CD4-positive, alpha-beta T cell treated with Interleukin-10 for 1 hour (primary cell): ENCODE measurements at regions not wholly inside any gene's neighbourhood (a gene's known extent, or its start where the extent isn't known, plus 50 kb on each side); places are given as distances from the start of the nearest gene placed in this dataset.

ENCODE experiments used
- DNase-seq: peaks from one replicate; pipeline ENCODE4 v3.0.0-alpha.2; 2020

DNA sequence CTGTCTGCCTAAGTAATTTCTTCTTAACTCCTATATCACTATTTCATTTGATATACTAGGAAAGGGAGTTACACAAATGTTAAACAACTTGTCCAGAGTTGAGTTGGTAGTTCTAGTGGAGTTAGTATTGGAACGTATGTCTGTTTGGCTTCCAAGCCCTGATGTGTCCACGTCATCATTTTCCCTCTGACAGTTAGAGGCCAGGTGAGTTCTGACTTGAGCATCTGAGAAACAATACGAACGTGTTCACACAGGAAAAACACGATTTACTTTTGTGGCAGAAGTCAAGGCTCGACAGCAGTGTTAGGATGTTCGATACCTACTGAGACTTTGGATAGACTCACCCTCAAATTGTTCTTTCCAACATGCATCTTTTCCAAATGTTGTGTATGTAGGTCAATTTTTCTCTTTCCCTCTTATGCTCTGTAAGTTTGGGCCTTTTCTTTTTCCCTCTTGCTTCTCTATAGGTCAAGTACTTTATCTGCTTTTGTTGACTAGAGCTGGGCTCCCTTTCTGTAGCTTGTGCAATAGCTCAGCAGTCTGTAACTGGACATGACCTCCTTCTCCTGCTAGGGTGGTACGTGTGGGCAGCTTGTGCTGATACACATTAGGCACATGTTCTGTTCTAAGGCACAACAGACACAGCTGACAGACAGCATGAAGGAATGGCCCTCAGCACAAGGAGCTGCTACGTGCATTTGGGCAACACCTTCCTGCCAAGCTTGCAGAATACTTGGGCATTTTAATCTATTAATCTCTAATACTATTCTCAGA, 222.9 kb downstream of the PTEN start:
- DNase-seq, result no peak

DNA sequence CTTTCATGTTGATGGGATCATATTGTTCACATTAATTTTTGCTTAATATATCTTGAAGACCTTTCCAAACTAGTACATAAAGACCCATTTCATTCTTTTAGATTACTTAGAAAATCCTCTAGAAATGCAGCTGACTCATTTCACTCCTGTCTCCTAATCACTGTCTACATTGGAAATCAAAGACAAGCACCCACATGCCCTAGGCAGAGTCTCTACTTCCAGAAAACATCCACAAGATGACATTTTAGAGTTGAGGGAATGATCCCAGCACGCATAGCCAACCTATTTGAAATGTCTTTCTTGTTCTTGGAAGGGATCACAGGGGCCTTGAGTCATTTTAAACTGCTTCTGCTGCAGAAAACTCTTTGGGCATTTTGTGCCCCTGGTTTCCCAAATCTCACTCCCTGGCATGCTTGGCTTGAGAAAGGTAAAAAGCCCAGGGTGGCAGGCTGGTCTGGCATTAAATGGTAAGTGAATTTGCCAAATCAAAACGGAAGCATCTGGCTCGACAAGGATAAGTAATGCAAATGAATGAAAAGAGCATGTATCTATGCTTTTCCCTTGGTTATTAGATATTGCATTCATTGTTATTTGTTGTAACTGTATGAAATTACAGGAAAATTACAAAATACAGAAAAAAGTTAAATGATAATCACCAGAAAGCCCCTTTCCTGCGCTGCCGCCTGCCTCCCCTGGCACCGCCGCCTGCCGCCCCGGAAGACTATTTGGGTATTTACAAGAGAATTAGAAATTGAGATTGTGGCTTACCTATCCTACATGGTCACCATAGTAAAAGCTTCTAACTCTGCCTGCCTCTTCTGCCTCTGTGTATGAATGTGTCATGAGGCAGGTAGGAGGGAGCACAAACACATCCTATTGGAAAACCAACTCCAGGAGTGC, 225.3 kb downstream of the PTEN start:
- no peak for DNase-seq

DNA sequence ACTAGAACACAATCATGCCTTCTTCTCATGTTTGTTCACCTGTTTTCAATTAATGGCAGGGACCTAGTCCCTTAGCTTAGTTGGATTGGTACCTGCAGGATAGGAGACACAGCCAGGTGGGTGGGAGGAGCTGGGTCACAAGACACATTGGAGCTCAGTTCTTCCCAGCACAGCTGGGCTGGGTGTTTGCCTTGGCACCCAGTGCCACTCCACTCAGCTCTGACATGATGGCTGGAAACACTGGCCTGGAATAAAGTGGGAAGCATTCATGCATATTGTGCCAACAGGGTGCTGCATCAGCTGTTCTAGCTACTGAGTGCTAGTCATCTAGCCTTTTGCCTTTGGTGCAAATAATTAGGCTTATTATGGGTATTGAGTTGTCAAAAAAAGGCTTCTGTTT, 226.1 kb downstream of the PTEN start:
- no peak for DNase-seq

DNA sequence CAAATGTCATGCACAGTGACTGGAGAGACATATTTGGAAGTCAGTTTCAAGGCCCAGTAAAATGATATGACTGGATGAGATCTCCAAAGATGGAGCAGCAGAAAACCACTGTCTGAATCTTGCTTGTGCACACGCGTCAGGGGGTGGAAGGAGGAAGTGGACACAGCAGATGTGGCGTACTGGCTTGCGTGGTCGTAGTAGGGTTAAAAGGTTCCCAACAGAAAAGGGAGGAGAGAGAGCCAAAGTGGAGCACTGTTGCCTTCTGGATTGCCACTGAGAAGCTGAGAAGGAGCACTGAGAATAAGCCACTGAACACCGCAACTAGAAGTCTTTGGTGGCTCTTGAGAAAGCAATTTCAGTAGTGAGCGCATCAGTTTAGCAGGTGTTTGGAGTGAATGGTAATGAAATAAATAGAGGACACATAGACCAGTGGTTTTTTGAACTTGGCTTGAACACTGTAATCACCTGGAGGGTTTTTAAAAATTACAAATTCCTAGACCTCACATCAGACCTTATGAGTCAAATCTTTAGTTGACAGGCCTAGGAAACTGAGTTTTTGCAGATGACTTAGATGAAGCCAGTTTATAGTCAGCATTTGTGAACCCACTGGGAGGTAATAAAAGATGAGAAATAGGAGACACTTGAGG, 227.3 kb downstream of the PTEN start:
- no peak for DNase-seq

DNA sequence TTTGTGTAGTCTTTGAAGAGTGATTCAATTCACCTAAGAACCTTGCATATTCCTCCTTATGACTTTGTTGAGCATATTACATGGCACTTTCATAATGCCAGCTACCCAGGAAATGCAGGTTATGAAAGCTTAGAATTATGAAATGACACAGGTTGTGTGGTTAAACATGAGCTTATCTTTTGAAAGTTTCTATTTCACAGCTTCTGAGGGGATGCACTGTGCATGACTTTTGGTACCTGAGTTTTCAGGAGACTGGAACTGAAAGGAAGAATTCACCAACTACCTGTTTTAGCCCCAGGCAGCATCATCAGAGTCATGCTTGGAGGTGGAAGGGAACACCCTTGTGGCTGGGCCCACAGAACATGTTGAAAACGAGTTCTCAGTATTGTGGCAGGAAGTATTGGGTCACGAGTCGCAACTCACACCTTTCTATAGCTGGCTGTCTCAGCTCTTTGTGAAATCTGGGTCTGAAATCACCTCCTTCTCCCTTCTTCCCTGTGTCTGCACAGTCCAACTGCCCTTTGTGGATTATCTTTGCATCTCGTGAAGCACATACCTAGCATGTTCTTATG, 228.2 kb downstream of the PTEN start:
- peak; percentile 75 for DNase-seq

DNA sequence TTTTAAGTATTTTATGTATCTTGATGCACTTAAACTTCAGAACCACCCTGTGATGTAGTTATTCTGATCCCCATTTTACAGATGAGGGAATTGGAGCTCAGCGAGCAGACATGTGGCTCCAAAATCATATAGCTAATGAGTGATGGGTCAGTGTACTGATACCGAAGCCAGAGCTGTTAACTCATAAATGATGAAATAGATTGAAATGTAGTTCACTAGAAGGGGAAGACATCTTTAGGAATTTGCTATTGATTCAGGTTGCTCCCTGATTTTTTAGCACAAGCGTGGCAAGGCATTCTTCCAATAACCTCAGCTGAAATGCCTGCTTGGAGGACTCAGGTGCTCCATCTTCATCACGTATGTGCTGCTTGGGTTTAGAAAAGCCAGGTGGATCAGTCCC, 228.8 kb downstream of the PTEN start:
- no peak for DNase-seq

DNA sequence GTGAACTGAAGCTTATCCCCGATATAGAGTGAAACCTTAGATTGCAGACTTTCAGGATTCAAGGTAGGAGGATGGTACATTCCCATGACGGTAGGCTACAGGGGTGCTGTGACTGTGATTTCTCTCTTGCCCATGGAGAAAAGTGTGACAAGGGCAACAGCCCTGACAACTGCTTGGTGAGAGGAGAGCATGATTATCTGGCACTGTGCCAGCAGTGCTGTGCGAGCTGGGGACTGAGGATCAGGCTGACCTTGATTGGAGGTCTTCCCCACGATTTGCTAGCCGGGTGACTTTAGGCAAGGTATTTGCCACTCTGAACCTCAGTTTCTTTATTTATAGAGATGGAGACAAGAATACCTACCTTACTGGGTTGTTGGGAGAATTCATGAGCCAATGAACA, 229.5 kb downstream of the PTEN start:
- DNase-seq, result peak; percentile 23

DNA sequence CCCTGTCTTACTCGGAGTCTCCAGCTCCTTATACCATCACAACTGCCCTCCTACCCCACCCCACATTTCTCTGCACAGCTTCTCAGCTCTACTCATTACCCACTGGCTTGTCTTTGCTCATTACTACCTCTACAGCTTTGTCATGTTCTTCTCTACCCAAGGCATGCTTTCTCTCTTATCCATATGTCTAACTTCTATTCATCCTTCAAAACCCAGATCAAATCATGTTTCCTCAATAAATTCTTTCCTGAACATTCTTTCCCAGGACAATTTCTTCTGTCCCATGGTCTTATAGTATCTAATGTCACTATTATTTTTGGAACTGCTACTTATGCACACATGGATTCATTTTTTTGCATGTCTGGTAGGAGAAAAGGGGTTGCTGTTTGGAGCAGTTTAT, 231.4 kb downstream of the PTEN start:
- DNase-seq, result no peak

DNA sequence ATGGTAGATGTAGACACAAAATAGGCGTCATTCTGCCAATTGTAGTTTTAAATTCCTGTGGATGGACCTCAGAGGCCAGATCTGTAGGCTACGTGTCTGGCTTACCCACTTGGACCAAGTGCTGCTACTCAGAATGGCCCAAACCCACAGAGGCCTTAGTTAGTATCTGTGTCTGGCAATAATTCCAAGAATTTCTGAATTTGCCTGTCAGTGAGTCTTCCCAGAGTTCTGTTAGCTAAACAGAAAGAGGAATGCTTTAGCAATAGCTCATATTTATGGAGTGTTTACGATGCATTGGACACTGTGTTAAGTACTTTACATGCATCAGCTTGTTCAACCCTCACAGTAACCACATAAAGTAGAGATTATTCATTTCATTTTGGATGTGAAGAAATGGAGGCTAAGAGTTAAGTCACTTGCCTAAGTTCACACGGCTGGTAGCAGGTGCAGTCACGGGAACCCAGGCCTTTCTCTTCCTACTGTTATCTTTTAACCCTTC, 231.8 kb downstream of the PTEN start:
- DNase-seq, result no peak

DNA sequence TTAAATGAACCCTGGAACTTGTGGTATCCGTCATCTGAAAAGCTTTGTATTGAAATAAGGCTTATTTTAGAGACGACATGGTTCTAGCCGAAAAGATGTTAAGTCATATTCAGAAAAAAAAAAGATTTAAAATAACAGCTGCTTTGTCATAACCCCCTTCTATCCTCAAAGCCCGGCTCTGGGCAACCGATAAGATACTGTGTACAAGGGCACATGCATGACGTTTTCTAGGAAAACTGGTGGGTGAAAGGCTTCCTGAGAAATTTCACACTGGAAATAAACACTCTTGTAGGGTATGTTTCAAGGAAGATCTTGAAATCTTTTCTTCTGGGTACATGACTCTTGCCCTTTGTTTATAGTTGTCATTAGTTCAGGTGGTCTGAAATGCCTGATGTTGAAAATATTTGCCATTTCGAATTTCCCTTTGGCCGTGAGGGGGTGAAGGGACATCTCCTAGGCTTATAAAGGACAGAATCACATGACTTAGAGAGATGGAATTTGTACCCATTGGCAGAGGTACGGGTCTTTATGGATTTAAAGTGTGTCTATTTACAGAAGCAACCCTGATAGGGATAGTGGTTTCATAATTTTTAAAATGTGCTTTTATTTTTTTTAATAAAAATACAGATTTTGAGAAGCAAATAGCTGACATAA, 232.5 kb downstream of the PTEN start:
- DNase-seq, result no peak

DNA sequence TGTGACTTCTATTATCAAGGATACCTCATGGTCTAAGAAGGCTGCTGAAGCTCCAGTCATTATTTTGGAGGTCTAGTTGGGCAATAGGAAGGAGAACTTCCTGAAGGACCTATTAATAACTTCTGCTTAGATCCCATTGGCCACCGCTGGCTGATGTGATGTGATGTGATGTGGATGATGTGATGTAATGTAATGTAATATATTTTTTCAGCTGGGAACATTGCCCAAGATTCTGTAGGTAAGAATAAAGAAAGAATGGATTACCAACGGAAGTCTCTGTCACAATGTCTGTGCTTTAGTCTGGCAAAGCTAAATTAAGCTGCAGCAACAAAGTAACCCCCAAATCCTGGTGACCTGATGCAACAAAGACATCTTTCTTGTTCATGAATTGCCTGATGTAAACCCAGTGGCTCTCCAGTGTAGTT, 233.7 kb downstream of the PTEN start:
- no peak for DNase-seq

DNA sequence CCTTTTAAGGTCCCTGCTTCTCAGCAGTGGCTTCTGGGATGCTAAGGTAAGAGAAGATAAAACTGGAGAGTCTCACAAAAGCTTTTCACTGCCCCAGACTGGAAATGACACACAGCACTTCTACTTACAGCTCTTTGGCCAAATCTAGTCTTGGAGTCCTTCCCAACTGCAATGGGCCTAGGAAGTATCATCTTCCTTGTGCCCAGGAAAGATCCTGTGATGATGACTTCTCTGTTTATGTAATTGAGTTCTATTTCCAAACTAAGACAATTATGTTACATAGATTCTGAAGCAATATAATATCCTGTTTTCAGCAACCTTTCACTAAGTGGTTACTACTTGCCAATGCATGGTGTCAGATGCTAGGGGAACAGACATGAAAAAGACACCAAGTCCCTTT, 234.1 kb downstream of the PTEN start:
- DNase-seq, result no peak

DNA sequence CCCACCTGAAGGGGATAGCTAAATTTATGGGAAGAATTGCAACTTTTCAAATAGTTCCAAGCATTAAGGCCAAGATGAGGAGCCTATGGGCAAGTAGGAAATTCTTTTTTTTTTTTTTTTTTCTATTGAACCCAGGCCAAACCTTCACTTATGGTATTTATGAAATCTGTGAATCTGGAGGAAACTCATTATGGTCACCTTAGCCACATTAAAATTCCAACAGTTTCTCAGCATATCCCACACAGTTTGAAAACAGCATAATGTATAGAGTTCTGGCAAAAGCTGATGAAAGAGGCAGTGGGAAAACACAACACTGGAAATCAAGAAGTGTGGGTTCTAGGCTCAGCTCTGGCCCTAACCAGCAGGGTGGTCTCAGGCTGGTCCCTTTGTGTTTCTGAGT, 236.9 kb downstream of the PTEN start:
- DNase-seq, result no peak

DNA sequence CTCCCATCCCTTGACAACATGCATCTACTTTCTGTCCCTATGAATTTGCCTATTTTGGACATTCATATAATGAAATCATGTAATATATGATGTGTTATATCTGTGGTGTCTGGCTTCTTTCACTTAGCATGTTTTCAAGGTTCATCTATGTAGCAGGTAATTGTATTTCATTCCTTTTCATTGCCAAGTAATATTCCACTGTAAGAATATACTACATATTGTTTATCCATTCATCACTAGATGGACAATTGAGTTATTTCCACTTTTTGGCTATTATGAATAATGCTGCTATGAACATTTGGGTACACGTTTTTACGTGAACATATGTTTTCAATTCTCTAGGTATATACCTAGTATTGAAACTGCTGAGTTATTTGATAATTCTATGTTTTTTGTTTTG, 238.2 kb downstream of the PTEN start:
- DNase-seq, result no peak

DNA sequence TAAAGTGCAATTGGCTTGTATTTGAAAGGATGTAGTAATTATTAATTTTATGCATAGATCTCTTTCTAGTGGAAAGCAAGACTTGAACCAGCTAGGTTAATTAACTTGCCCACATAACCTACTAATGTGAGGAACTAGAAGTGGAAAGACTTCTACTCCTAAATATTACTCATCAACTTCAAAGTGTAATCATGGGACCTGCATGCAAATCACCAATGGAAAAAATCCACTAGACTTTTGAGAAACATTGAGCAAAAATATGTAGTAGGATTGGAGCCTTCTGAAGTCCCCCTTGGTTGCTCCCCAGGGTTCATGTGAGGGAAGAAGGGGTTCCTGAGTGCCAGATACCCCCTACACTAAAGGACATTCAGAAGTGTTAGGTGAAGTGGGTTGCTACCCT, 240.2 kb downstream of the PTEN start:
- no peak for DNase-seq

DNA sequence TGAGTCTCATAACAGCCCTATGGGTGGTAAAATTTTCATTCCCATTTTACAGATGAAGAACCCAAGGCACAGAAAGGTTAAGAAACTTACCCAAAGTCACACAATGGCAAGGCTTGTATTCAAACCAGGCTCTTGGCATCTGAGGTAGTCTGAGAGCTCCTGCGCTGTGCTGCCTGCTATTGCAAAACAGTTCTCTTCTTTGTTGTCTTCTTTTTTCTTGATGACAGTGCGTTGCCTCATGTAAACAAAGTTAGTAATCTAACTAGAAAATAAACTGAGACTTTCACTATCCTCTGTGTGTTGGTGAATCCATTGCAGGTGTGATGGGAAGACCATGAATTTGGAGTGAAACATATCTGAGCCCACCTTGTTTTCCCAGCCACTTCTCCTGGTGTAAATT, 240.8 kb downstream of the PTEN start:
- DNase-seq, result no peak

DNA sequence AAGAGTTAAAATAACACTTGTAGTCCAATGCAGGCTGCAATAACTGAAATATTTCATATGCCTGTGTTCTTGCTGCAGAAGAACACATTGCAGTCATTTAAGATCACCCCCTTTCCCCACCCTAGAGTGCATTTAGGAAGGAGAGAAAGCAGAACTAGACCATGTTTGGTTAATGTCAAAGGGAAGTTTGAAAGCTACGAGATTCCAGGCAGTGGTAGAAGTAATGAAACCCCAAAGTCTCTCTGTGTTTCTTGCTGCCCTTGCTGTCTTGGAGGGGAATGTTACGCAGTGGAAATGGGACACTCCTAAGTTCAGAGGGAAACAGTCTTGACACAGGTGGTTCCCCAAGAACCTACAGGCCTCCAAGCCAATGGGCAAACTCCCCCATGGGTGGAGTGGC, 242.9 kb downstream of the PTEN start:
- DNase-seq, result no peak

DNA sequence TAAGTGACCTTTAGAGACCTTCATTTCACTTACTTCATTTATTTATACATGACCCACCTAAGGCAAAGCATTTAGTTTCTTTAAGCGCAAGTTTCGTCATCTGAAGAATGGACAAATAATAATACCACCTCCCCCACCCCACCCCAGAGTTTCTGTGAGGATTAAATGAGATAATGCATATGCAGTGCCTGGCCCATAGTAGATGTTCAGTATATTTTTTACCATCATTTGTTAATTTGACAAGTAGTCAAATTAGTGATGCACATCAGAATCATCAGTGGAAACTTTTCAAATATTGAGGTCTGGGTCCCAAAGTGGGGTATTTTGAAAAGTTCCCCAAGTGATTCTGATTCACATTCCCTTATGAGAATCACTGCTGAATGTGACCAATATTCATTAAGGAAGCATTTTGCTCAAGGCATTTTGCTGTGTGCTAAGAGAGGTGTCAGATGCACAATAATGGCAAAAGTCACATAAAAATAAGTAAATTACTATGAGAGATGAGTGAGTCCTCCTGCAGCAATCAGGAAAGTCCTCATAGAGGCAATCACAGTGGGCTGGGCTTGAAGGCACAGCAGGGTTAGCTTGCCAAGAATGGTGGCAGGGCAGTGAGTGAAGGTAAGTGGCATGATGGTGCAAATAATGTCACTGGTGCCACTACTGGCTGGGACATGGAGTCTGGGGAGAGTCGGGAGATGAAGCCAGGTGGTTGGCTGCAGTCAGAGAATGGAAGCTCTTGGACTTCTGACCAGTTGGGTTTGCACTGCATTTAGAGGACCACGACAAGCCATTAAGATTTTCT, 244.1 kb downstream of the PTEN start:
- DNase-seq, result no peak

DNA sequence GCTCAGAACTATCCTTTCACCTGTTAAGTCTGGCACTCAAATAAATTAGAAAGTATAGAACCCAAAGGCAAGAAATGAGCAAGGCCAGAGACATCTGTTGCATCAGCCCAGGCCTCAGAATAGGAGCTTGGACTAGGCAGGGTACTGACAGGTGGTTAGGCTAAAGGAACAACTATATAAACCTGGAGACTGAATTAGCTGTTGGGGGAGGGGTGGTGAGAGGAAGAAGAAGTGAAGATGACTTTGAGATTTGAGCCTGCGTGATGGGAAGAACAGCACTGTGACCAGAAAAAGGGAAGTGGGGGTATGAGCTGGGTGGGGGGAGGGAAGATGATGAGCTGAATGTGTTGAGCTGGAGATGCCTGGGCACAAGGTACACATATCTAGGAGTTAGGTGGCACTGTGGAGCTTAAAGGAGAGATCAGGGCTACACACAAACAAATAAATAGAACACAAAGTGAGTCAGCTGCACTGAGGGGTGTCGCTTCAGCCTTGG, 244.7 kb downstream of the PTEN start:
- no peak for DNase-seq

DNA sequence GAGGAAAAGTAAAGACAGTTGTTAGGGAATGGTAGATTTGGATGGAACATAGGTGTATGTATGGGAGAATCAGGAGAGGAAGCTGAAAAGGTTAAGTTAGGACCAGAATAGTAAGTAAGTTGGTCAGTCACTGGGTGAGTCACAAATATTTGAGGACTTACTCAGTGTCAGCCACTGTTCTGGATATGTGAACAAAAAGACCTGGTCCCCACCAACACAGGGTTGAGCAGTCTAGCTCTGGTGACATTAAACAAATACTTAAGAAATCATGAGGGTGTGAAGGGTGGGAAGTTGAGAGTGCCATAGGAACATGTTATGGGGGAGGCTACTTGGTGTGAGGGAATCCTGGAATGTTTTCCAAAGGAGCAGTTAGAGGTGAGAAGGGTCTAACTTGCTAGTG, 246.9 kb downstream of the PTEN start:
- no peak for DNase-seq

DNA sequence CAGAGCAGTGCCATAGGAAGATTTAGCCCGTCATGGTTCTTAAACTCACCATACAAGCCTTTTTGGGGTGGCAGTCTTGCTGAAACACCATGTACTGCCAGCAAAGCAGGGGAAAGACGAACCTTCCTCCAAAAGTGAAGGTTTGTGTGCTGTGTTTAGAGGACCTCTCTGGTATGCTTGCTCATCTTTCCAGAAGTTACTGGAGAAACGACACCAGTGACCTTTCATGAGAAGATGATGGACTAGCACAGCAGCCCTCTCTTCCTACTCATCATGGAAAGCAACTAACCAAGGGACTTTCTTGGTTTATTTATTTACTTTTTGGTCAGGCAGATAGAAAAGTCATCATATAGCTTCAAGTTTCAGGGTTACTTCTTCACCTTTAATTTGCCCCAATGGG, 247.4 kb downstream of the PTEN start:
- no peak for DNase-seq

DNA sequence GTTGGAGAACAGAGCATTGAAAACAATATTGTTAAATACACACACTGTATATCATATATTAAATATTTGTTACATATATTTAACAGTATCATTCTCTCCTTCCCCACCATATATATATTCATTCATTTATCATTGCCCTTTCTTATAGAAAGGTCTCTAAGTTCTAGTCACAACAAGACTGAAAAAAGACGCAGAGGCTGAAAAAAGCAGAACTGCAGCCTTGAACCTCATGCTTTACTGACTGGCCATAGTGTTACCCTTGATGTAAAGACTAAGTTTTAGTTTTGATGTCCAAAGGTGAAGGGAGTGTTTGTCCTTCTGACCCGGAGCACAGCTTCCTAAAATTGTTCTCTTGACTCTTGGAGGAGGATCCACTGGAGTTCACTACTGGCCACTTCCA, 247.9 kb downstream of the PTEN start:
- DNase-seq, result no peak
